ENCODE measurements at regions not wholly inside any gene's neighbourhood (a gene's known extent, or its start where the extent isn't known, plus 50 kb on each side); places are given as distances from the start of the nearest gene placed in this dataset.

- no peak for DNase-seq (ENCODE audit: low spot score)
- no peak for TF ChIP-seq CTCF (IDR thresholded peaks at IDR 0.05; ENCODE audit: borderline replicate concordance, control extremely low read depth, extremely low read depth, insufficient read depth, missing control alignments)
- in situ Hi-C loops (cut with MboI; ENCODE audit: low sequenced_read_pairs, unreplicated experiment) = no loop called here
Observed at GRCh38 chr3:191770541-191770940, 309.6 kb downstream of the PYDC2 start.

GRCh38 chr3:191774485-191774884 is 313.5 kb downstream of the PYDC2 start:
- no peak for TF ChIP-seq CTCF (IDR thresholded peaks at IDR 0.05; ENCODE audit: borderline replicate concordance, control extremely low read depth, extremely low read depth, insufficient read depth, missing control alignments)
- DNase-seq (ENCODE audit: low spot score) = no peak
- in situ Hi-C loops (cut with MboI; ENCODE audit: low sequenced_read_pairs, unreplicated experiment) = no loop called here

- DNase-seq (ENCODE audit: low spot score) = no peak
- in situ Hi-C loops (cut with MboI; ENCODE audit: low sequenced_read_pairs, unreplicated experiment) = no loop called here
- TF ChIP-seq CTCF (IDR thresholded peaks at IDR 0.05; ENCODE audit: borderline replicate concordance, control extremely low read depth, extremely low read depth, insufficient read depth, missing control alignments) = no peak
Observed at GRCh38 chr3:191775451-191776233, 314.7 kb downstream of the PYDC2 start.

- TF ChIP-seq CTCF (IDR thresholded peaks at IDR 0.05; ENCODE audit: borderline replicate concordance, control extremely low read depth, extremely low read depth, insufficient read depth, missing control alignments) = no peak
- no peak for DNase-seq (ENCODE audit: low spot score)
- in situ Hi-C loops (cut with MboI; ENCODE audit: low sequenced_read_pairs, unreplicated experiment) = no loop called here
Observed at GRCh38 chr3:191781044-191781443, 320.1 kb downstream of the PYDC2 start.

- no peak for DNase-seq (ENCODE audit: low spot score)
- in situ Hi-C loops (cut with MboI; ENCODE audit: low sequenced_read_pairs, unreplicated experiment) = no loop called here
- TF ChIP-seq CTCF (IDR thresholded peaks at IDR 0.05; ENCODE audit: borderline replicate concordance, control extremely low read depth, extremely low read depth, insufficient read depth, missing control alignments) = no peak
Observed at GRCh38 chr3:191783024-191783423, 322.1 kb downstream of the PYDC2 start.

GRCh38 chr3:191790934-191791333 is 330.0 kb downstream of the PYDC2 start:
- in situ Hi-C loops (cut with MboI; ENCODE audit: low sequenced_read_pairs, unreplicated experiment) = no loop called here
- no peak for TF ChIP-seq CTCF (IDR thresholded peaks at IDR 0.05; ENCODE audit: borderline replicate concordance, control extremely low read depth, extremely low read depth, insufficient read depth, missing control alignments)
- DNase-seq (ENCODE audit: low spot score) = no peak

Data from GM13976 (cell line).